Neural cell (in vitro differentiated cells): ENCODE measurements at regions not wholly inside any gene's neighbourhood (a gene's known extent, or its start where the extent isn't known, plus 50 kb on each side); places are given as distances from the start of the nearest gene placed in this dataset.

Source experiments
- H2AFZ ChIP-seq: fragments of 200-600, 300-800 bp; sonication (generic), shearing (Covaris generic); 2 replicates; pipeline ENCODE4 v1.6.0; 2014; ENCODE audit warnings: low read depth, mild to moderate bottlenecking, antibody characterized with exemption, low read length, moderate library complexity
- H3F3A ChIP-seq: fragments of 200-600 bp; shearing (Covaris generic); 2 replicates; pipeline ENCODE4 v1.6.1; 2016; ENCODE audit warnings: mild to moderate bottlenecking, moderate library complexity, mixed read lengths, antibody characterized with exemption, low read length; ENCODE audit not compliant: insufficient read depth, poor library complexity, severe bottlenecking
- H3K27ac ChIP-seq: fragments of 200-600, 300-800 bp; sonication (generic), shearing (Covaris generic); 2 replicates; pipeline ENCODE4 v1.5.1; 2014; ENCODE audit warnings: mild to moderate bottlenecking, low read length, moderate library complexity
- H3K27me3 ChIP-seq: fragments of 300-800, 200-600 bp; sonication (generic), shearing (Covaris generic); 2 replicates; pipeline ENCODE4 v1.6.0; 2014; ENCODE audit warnings: mild to moderate bottlenecking, low read depth, low read length, moderate library complexity; ENCODE audit not compliant: insufficient read depth
- H3K36me3 ChIP-seq: fragments of 300-800, 200-600 bp; sonication (generic), shearing (Covaris generic); 2 replicates; pipeline ENCODE4 v1.5.1; 2014; ENCODE audit warnings: mild to moderate bottlenecking, antibody characterized with exemption, low read length, moderate library complexity; ENCODE audit not compliant: insufficient read depth
- H3K4me2 ChIP-seq: fragments of 300-800, 200-600 bp; sonication (generic), shearing (Covaris generic); 2 replicates; pipeline ENCODE4 v1.6.0; 2014; ENCODE audit warnings: mild to moderate bottlenecking, low read length
- H3K4me3 ChIP-seq: fragments of 300-800, 200-600 bp; sonication (generic), shearing (Covaris generic); 2 replicates; pipeline ENCODE4 v1.5.1; 2014; ENCODE audit warnings: mild to moderate bottlenecking, low read length, moderate library complexity
- H3K79me2 ChIP-seq: fragments of 200-600 bp; shearing (Covaris generic); replicated peaks from 2 replicates; pipeline ENCODE4 v1.6.0; 2014; ENCODE audit warnings: mild to moderate bottlenecking, low read length, moderate library complexity; ENCODE audit not compliant: insufficient read depth
- H3K9ac ChIP-seq: fragments of 300-800, 200-600 bp; sonication (generic), shearing (Covaris generic); 2 replicates; pipeline ENCODE4 v1.6.1; 2016; ENCODE audit warnings: mild to moderate bottlenecking, low read length, mixed read lengths
- H3K9me2 ChIP-seq: fragments of 200-600 bp; shearing (Covaris generic); 2 replicates; pipeline ENCODE4 v1.6.1; 2016; ENCODE audit warnings: mild to moderate bottlenecking, low read length, mixed read lengths; ENCODE audit not compliant: insufficient read depth
- H3K9me3 ChIP-seq: fragments of 200-600, 300-800 bp; sonication (generic), shearing (Covaris generic); 2 replicates; pipeline ENCODE4 v1.6.1; 2016; ENCODE audit warnings: mild to moderate bottlenecking, mixed run types, low read length, moderate library complexity, mixed read lengths
- H4K20me1 ChIP-seq: fragments of 200-600 bp; shearing (Covaris generic); 2 replicates; pipeline ENCODE4 v1.6.1; 2016; ENCODE audit warnings: mild to moderate bottlenecking, mixed run types; ENCODE audit not compliant: insufficient read depth
- CTCF ChIP-seq: fragments of 450-650 bp; IDR thresholded peaks from 2 replicates; pipeline ENCODE4 v1.5.1; 2014; ENCODE audit warnings: antibody characterized with exemption, mild to moderate bottlenecking, moderate library complexity; ENCODE audit not compliant: poor library complexity, severe bottlenecking
- EP300 ChIP-seq: fragments of 450-650 bp; conservative IDR thresholded peaks from 2 replicates; pipeline ENCODE4 v1.6.1; 2014; ENCODE audit warnings: antibody characterized with exemption, mild to moderate bottlenecking, moderate library complexity; ENCODE audit not compliant: poor library complexity, severe bottlenecking
- EZH2 ChIP-seq: fragments of 200-600, 300-800 bp; shearing (Covaris generic), sonication (generic); IDR thresholded peaks from 2 replicates; pipeline ENCODE4 v1.6.1; 2014; ENCODE audit warnings: antibody characterized with exemption, low read length, borderline replicate concordance, mild to moderate bottlenecking; ENCODE audit not compliant: insufficient read depth, poor library complexity, severe bottlenecking
- MXI1 ChIP-seq: fragments of 450-650 bp; conservative IDR thresholded peaks from 2 replicates; pipeline ENCODE4 v1.6.1; 2014; ENCODE audit warnings: antibody characterized with exemption, mild to moderate bottlenecking; ENCODE audit not compliant: poor library complexity, severe bottlenecking
- POLR2AphosphoS5 ChIP-seq: IDR thresholded peaks from 2 replicates; pipeline ENCODE4 v1.6.1; 2012
- RAD21 ChIP-seq: fragments of 450-650 bp; conservative IDR thresholded peaks from 2 replicates; pipeline ENCODE4 v1.6.1; 2014; ENCODE audit warnings: antibody characterized with exemption, mild to moderate bottlenecking, moderate library complexity
- REST ChIP-seq: IDR thresholded peaks from 2 replicates; pipeline ENCODE4 v1.6.1; 2012; ENCODE audit warnings: borderline replicate concordance
- SMC3 ChIP-seq: fragments of 450-650 bp; conservative IDR thresholded peaks from 2 replicates; pipeline ENCODE4 v1.6.1; 2014; ENCODE audit warnings: antibody characterized with exemption, mild to moderate bottlenecking, moderate library complexity; ENCODE audit not compliant: poor library complexity
- TAF1 ChIP-seq: IDR thresholded peaks from 2 replicates; pipeline ENCODE4 v1.6.1; 2012; ENCODE audit warnings: low read depth

GRCh38 chr4:134278675-134279074 lies 77.1 kb upstream of the PABPC4L start:
- no peak overlapping the region for H3K4me3 ChIP-seq
- no peaks in the 10 kb centered on the region for H3K9me3 ChIP-seq
- TF ChIP-seq CTCF, result no peak
- TF ChIP-seq RAD21, result no peak
- TF ChIP-seq SMC3, result no peak
- TF ChIP-seq EZH2, result no peak
- no peak for TF ChIP-seq EP300
- TF ChIP-seq REST, result no peak
- TF ChIP-seq POLR2AphosphoS5, result no peak
- TF ChIP-seq MXI1, result no peak
- no peaks in the 10 kb centered on the region for H4K20me1 ChIP-seq
- no peaks in the 10 kb centered on the region for H3K27me3 ChIP-seq
- no peaks in the 10 kb centered on the region for H3K9me2 ChIP-seq
- no peaks in the 10 kb centered on the region for H3K36me3 ChIP-seq
- H3K4me2 ChIP-seq, result no peak overlapping the region
- no peaks in the 10 kb centered on the region for H3K79me2 ChIP-seq
- H3F3A ChIP-seq, result no peaks in the 10 kb centered on the region
- H3K27ac ChIP-seq, result no peak overlapping the region
- H2AFZ ChIP-seq, result no peak overlapping the region
- H3K9ac ChIP-seq, result no peak overlapping the region

- H4K20me1 ChIP-seq, result no peaks in the 10 kb centered on the region
- H3K4me3 ChIP-seq, result no peak overlapping the region
- H2AFZ ChIP-seq, result no peak overlapping the region
- no peaks in the 10 kb centered on the region for H3K9me2 ChIP-seq
- H3K4me2 ChIP-seq, result no peak overlapping the region
- H3F3A ChIP-seq, result no peaks in the 10 kb centered on the region
- H3K27ac ChIP-seq, result no peak overlapping the region
- H3K9me3 ChIP-seq, result no peaks in the 10 kb centered on the region
- H3K36me3 ChIP-seq, result no peaks in the 10 kb centered on the region
- no peaks in the 10 kb centered on the region for H3K27me3 ChIP-seq
- no peak overlapping the region for H3K9ac ChIP-seq
- no peaks in the 10 kb centered on the region for H3K79me2 ChIP-seq
- TF ChIP-seq RAD21 (no peak), MXI1 (no peak), CTCF (no peak), TAF1 (no peak), REST (no peak), EZH2 (no peak), SMC3 (no peak), POLR2AphosphoS5 (no peak)
Measured at GRCh38 chr4:134276476-134276875, 74.9 kb upstream of the PABPC4L start.
